Activated CD8-positive, alpha-beta memory T cell treated with anti-CD3 and anti-CD28 coated beads, Interleukin-2, amount 10 ng/mL, durations not matched to agents 7 days and 5 days (primary cell): ENCODE measurements at regions not wholly inside any gene's neighbourhood (a gene's known extent, or its start where the extent isn't known, plus 50 kb on each side); places are given as distances from the start of the nearest gene placed in this dataset.
A peak's percentile ranks its signal among the peaks of the same experiment; 100 is the strongest.
"Not testable (repeated sequence)": the region's sequence is repeated elsewhere in the genome, so short reads cannot be mapped to it uniquely, and the experiment has no call there.

ENCODE experiments used
- ATAC-seq: fragments of 150-1000 bp; cut with Tn5 transposase; one replicate; pipeline ENCODE4 v1.10.0; 2021; ENCODE audit warnings: moderate library complexity
- CTCF ChIA-PET: fragments of 350-600 bp; sonication (Branson Sonifier 250); formaldehyde crosslinking; loops from one replicate; lab custom pipeline; 2021; ENCODE audit warnings: antibody characterized with exemption; lab: Charles Lee
- DNase-seq: peaks from one replicate; pipeline ENCODE4 v3.0.0-alpha.2; 2020
- H3K27ac Mint-ChIP-seq: one replicate; pipeline ENCODE4 v1.8.0; 2021; ENCODE audit warnings: mild to moderate bottlenecking, mixed read lengths
- H3K27me3 Mint-ChIP-seq: one replicate; pipeline ENCODE4 v1.8.0; 2021; ENCODE audit warnings: mixed read lengths
- H3K36me3 Mint-ChIP-seq: one replicate; pipeline ENCODE4 v1.8.0; 2021; ENCODE audit warnings: mild to moderate bottlenecking, mixed read lengths
- H3K4me1 Mint-ChIP-seq: one replicate; pipeline ENCODE4 v1.8.0; 2021; ENCODE audit warnings: mixed read lengths
- H3K4me3 Mint-ChIP-seq: one replicate; pipeline ENCODE4 v1.8.0; 2021; ENCODE audit warnings: mild to moderate bottlenecking, moderate library complexity, mixed read lengths
- H3K9me3 Mint-ChIP-seq: one replicate; pipeline ENCODE4 v1.8.0; 2022; ENCODE audit warnings: low read depth, mixed read lengths

GRCh38 chr7:92914645-92915044 is 78.3 kb upstream of the CDK6 start:
- Mint-ChIP-seq H3K9me3 (peaks cover 2% of the 10 kb centered on the region), H3K27ac (no peak overlapping the region), H3K4me3 (no peak overlapping the region), H3K4me1 (no peaks in the 10 kb centered on the region), H3K36me3 (peaks cover 14% of the 10 kb centered on the region), H3K27me3 (no peaks in the 10 kb centered on the region)
- ATAC-seq (no peak), DNase-seq (no peak)
- CTCF ChIA-PET, result interaction anchor here (0.9 kb wide), 1 partner anchor 9 kb away, joined by 3 read pairs; no protein-coding TSS in a partner anchor

GRCh38 chr7:92913849-92914248 is 77.5 kb upstream of the CDK6 start:
- CTCF ChIA-PET, result no interaction called here
- H3K27ac Mint-ChIP-seq, result no peak overlapping the region
- H3K9me3 Mint-ChIP-seq, result peaks cover 2% of the 10 kb centered on the region
- ATAC-seq (no peak), DNase-seq (no peak)
- H3K36me3 Mint-ChIP-seq, result peaks cover 13% of the 10 kb centered on the region
- H3K4me3 Mint-ChIP-seq, result no peak overlapping the region
- no peaks in the 10 kb centered on the region for H3K27me3 Mint-ChIP-seq
- no peaks in the 10 kb centered on the region for H3K4me1 Mint-ChIP-seq

GRCh38 chr7:92910976-92911375 is 74.6 kb upstream of the CDK6 start:
- no peaks in the 10 kb centered on the region for H3K27me3 Mint-ChIP-seq
- H3K9me3 Mint-ChIP-seq, result peaks cover 7% of the 10 kb centered on the region
- peaks cover 30% of the 10 kb centered on the region for H3K36me3 Mint-ChIP-seq
- CTCF ChIA-PET, result no interaction called here
- ATAC-seq, result no peak
- H3K4me1 Mint-ChIP-seq, result peaks cover 2% of the 10 kb centered on the region
- no peak overlapping the region for H3K27ac Mint-ChIP-seq
- DNase-seq, result no peak
- H3K4me3 Mint-ChIP-seq, result no peak overlapping the region

- no peak overlapping the region for H3K4me3 Mint-ChIP-seq
- DNase-seq (no peak), ATAC-seq (no peak)
- CTCF ChIA-PET, result no interaction called here
- H3K4me1 Mint-ChIP-seq, result peaks cover 7% of the 10 kb centered on the region
- H3K27me3 Mint-ChIP-seq, result no peaks in the 10 kb centered on the region
- H3K27ac Mint-ChIP-seq, result no peak overlapping the region
- peaks cover 7% of the 10 kb centered on the region for H3K9me3 Mint-ChIP-seq
- H3K36me3 Mint-ChIP-seq, result peaks cover 31% of the 10 kb centered on the region
Measured at GRCh38 chr7:92909686-92910475, 73.5 kb upstream of the CDK6 start.

GRCh38 chr7:92904244-92905131 is 68.1 kb upstream of the CDK6 start:
- CTCF ChIA-PET, result interaction anchor here (0.8 to 1.9 kb wide), 8 partner anchors 24 to 283 kb away, joined by 3 to 7 read pairs (median 3); no protein-coding TSS in a partner anchor
- ATAC-seq (peak; percentile 99), DNase-seq (peak; percentile 96)
- peaks cover 27% of the 10 kb centered on the region for H3K4me1 Mint-ChIP-seq
- peaks cover 9% of the 10 kb centered on the region for H3K9me3 Mint-ChIP-seq
- H3K36me3 Mint-ChIP-seq, result peaks cover 45% of the 10 kb centered on the region
- H3K4me3 Mint-ChIP-seq, result peak overlapping the region; percentile 42
- peak overlapping the region; percentile 93 for H3K27ac Mint-ChIP-seq
- H3K27me3 Mint-ChIP-seq, result no peaks in the 10 kb centered on the region

- CTCF ChIA-PET, result no interaction called here
- Mint-ChIP-seq H3K9me3 (peaks cover 29% of the 10 kb centered on the region), H3K4me3 (no peak overlapping the region), H3K27me3 (no peaks in the 10 kb centered on the region), H3K27ac (no peak overlapping the region), H3K36me3 (peaks cover 65% of the 10 kb centered on the region), H3K4me1 (peaks cover 11% of the 10 kb centered on the region)
- no peak for DNase-seq
- no peak for ATAC-seq
Measured at GRCh38 chr7:92898798-92899197, 62.4 kb upstream of the CDK6 start.

GRCh38 chr7:92894857-92895256 is 58.5 kb upstream of the CDK6 start:
- not testable (repeated sequence) for H3K27me3 Mint-ChIP-seq

GRCh38 chr7:92889081-92889480 is 52.7 kb upstream of the CDK6 start:
- H3K27me3 Mint-ChIP-seq, result peaks cover 7% of the 10 kb centered on the region
- CTCF ChIA-PET, result no interaction called here
- DNase-seq (no peak), ATAC-seq (no peak)
- peaks cover 23% of the 10 kb centered on the region for H3K9me3 Mint-ChIP-seq
- H3K36me3 Mint-ChIP-seq, result peaks cover 45% of the 10 kb centered on the region
- H3K27ac Mint-ChIP-seq, result no peak overlapping the region
- peaks cover 1% of the 10 kb centered on the region for H3K4me1 Mint-ChIP-seq
- H3K4me3 Mint-ChIP-seq, result no peak overlapping the region

More at GRCh38 chr7:92894857-92895256, 58.5 kb upstream of the CDK6 start:
- CTCF ChIA-PET, H3K4me1 Mint-ChIP-seq, ATAC-seq, H3K27ac Mint-ChIP-seq, H3K4me3 Mint-ChIP-seq, DNase-seq: not testable (repeated sequence)
- peaks cover 53% of the 10 kb centered on the region for H3K36me3 Mint-ChIP-seq
- peaks cover 30% of the 10 kb centered on the region for H3K9me3 Mint-ChIP-seq
